Gastroesophageal sphincter (tissue), 3 donors: ENCODE measurements at regions not wholly inside any gene's neighbourhood (a gene's known extent, or its start where the extent isn't known, plus 50 kb on each side); places are given as distances from the start of the nearest gene placed in this dataset.

Source experiments
- EP300 ChIP-seq: sonication (generic); formaldehyde crosslinking; IDR thresholded peaks from one replicate; pipeline ENCODE4 v1.6.1; 2017; ENCODE audit warnings: antibody characterized with exemption, mild to moderate bottlenecking
- POLR2A ChIP-seq, 2 donors: fragments of 450-650 bp; IDR thresholded peaks; one replicate each; pipeline ENCODE4 v1.6.1; 2017; ENCODE audit warnings: antibody characterized with exemption in 2 of 2, mild to moderate bottlenecking in 2 of 2, moderate library complexity in 1 of 2
- POLR2AphosphoS5 ChIP-seq: sonication (generic); formaldehyde crosslinking; IDR thresholded peaks from one replicate; pipeline ENCODE4 v1.6.1; 2017; ENCODE audit warnings: antibody characterized with exemption
- TF ChIP-seq, protein P1 (sequence below), 4 experiments: fragments of 200-600 bp in 2 of 4; fragments of 450-650 bp in 2 of 4; sonication (generic) in 1 of 4; IDR thresholded peaks; one replicate each; pipeline ENCODE4 v1.5.1; 2017 to 2019; ENCODE audit warnings: antibody characterized with exemption in 4 of 4, mild to moderate bottlenecking in 2 of 4, moderate library complexity in 2 of 4

- TF ChIP-seq, protein P1, sequence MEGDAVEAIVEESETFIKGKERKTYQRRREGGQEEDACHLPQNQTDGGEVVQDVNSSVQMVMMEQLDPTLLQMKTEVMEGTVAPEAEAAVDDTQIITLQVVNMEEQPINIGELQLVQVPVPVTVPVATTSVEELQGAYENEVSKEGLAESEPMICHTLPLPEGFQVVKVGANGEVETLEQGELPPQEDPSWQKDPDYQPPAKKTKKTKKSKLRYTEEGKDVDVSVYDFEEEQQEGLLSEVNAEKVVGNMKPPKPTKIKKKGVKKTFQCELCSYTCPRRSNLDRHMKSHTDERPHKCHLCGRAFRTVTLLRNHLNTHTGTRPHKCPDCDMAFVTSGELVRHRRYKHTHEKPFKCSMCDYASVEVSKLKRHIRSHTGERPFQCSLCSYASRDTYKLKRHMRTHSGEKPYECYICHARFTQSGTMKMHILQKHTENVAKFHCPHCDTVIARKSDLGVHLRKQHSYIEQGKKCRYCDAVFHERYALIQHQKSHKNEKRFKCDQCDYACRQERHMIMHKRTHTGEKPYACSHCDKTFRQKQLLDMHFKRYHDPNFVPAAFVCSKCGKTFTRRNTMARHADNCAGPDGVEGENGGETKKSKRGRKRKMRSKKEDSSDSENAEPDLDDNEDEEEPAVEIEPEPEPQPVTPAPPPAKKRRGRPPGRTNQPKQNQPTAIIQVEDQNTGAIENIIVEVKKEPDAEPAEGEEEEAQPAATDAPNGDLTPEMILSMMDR (IDR thresholded peaks at IDR 0.05): no peak
- TF ChIP-seq POLR2A (IDR thresholded peaks at IDR 0.05) (no peak), POLR2AphosphoS5 (no peak), EP300 (no peak)
Measured at GRCh38 chr12:60191271-60191670, 595.4 kb downstream of the SLC16A7 start.
